Osteoblast (primary cell): ENCODE measurements at regions not wholly inside any gene's neighbourhood (a gene's known extent, or its start where the extent isn't known, plus 50 kb on each side); places are given as distances from the start of the nearest gene placed in this dataset.
A peak's percentile ranks its signal among the peaks of the same experiment; 100 is the strongest.
"Not testable (repeated sequence)": the region's sequence is repeated elsewhere in the genome, so short reads cannot be mapped to it uniquely, and the experiment has no call there.

ENCODE experiments used
- DNase-seq: peaks from one replicate; pipeline ENCODE4 v3.0.0; 2011; ENCODE audit warnings: low spot score, mixed read lengths; ENCODE audit not compliant: insufficient read length; ENCODE audit errors: missing footprints
- H2AFZ ChIP-seq: 2 replicates; pipeline ENCODE4 v1.6.0; 2011; ENCODE audit warnings: mild to moderate bottlenecking, low read length
- H3K27ac ChIP-seq: 2 replicates; pipeline ENCODE4 v1.5.1; 2011; ENCODE audit warnings: mild to moderate bottlenecking, low read depth, low read length, moderate library complexity
- H3K27me3 ChIP-seq: 2 replicates; pipeline ENCODE4 v1.6.0; 2012; ENCODE audit warnings: mild to moderate bottlenecking, control low read depth, inconsistent platforms, low read length, moderate library complexity; ENCODE audit not compliant: insufficient read depth
- H3K36me3 ChIP-seq: 2 replicates; pipeline ENCODE4 v1.5.1; 2011; ENCODE audit warnings: mild to moderate bottlenecking, low read length, control low read depth, moderate library complexity; ENCODE audit not compliant: insufficient read depth
- H3K4me1 ChIP-seq: 2 replicates; pipeline ENCODE4 v1.5.1; 2011; ENCODE audit warnings: mild to moderate bottlenecking, low read length, control low read depth, moderate library complexity; ENCODE audit not compliant: insufficient read depth
- H3K4me2 ChIP-seq: 2 replicates; pipeline ENCODE4 v1.6.0; 2011; ENCODE audit warnings: mild to moderate bottlenecking, low read length; ENCODE audit not compliant: insufficient read depth
- H3K4me3 ChIP-seq: fragments of 200-600 bp; sonication (generic); 3 replicates; pipeline ENCODE4 v1.5.1; 2012; ENCODE audit warnings: mild to moderate bottlenecking, low read length, inconsistent platforms; ENCODE audit not compliant: insufficient read depth
- H3K79me2 ChIP-seq: 2 replicates; pipeline ENCODE4 v1.6.0; 2012; ENCODE audit warnings: mild to moderate bottlenecking, low read length, control low read depth, inconsistent platforms; ENCODE audit not compliant: insufficient read depth
- H3K9me3 ChIP-seq: 2 replicates; pipeline ENCODE4 v1.5.1; 2011; ENCODE audit warnings: low read depth, low read length, control low read depth
- H4K20me1 ChIP-seq: 2 replicates; pipeline ENCODE4 v1.6.0; 2012; ENCODE audit warnings: mild to moderate bottlenecking, low read length, control low read depth; ENCODE audit not compliant: insufficient read depth
- CTCF ChIP-seq: IDR thresholded peaks from 2 replicates; pipeline ENCODE4 v1.5.1; 2011; ENCODE audit warnings: mild to moderate bottlenecking, low read depth, low read length, moderate library complexity; ENCODE audit errors: extremely low read depth

DNA sequence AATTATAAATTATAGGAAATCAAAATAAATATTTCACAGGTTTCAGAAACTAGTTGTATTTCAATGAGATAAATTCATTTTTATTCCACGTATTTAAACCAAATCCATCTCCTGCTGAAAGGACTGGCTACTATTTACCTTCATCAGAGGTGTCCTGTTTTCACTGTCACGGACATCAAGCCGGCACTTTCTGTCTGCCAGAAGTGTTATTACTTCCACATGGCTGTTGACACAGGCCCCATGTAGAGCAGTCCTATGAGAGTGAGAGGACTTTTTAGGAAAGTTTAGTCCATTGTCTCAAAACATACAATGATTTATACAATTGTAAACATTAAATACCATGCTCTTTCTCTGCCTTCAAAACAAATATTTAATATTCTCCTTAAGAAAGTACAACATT lies 100.4 kb upstream of the ACBD5 start:
- no peak for DNase-seq
- no peaks in the 10 kb centered on the region for H3K4me1 ChIP-seq

DNA sequence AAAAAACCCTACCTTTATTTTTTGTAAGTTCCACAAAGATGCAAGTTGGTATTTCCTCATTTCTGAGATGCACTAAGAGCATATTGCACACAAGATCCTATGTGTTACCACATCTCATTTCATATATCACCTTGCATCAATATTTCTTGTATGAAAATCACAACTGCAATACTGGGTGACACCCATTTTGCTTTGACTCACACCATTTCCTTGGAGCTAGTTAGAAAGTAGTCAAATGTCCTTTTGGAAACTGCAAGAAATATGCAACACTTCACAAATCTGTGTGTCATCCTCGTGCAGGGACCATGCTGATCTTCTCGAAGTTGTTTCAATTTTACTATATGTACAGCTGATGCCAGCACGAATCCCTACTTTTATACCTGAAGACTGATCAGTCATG lies 94.6 kb upstream of the ACBD5 start:
- not testable (repeated sequence) for H3K4me2 ChIP-seq, H3K4me3 ChIP-seq, H3K36me3 ChIP-seq

More for the DNA sequence above, 100.4 kb upstream of the ACBD5 start:
- Histone ChIP-seq H4K20me1 (no peaks in the 10 kb centered on the region), H3K79me2 (no peaks in the 10 kb centered on the region), H3K9me3 (no peaks in the 10 kb centered on the region), H2AFZ (no peak overlapping the region), H3K4me3 (no peak overlapping the region), H3K27me3 (no peaks in the 10 kb centered on the region), H3K27ac (no peak overlapping the region), H3K4me2 (no peak overlapping the region), H3K36me3 (no peaks in the 10 kb centered on the region)
- no peak for TF ChIP-seq CTCF

GRCh38 chr10:27330074-27330473 lies 89.5 kb upstream of the ACBD5 start:
- no peaks in the 10 kb centered on the region for H4K20me1 ChIP-seq
- H3K27ac ChIP-seq: no peak overlapping the region
- peaks cover 4% of the 10 kb centered on the region for H3K27me3 ChIP-seq
- H3K36me3 ChIP-seq: no peaks in the 10 kb centered on the region
- H2AFZ ChIP-seq: no peak overlapping the region
- H3K4me1 ChIP-seq: no peaks in the 10 kb centered on the region
- DNase-seq: no peak
- no peak overlapping the region for H3K4me2 ChIP-seq
- H3K9me3 ChIP-seq: no peaks in the 10 kb centered on the region
- H3K79me2 ChIP-seq: no peaks in the 10 kb centered on the region
- no peak for TF ChIP-seq CTCF
- no peak overlapping the region for H3K4me3 ChIP-seq

More for the DNA sequence above, 94.6 kb upstream of the ACBD5 start:
- not testable (repeated sequence) for DNase-seq, H3K79me2 ChIP-seq, H2AFZ ChIP-seq, H4K20me1 ChIP-seq, H3K4me1 ChIP-seq, H3K27ac ChIP-seq, H3K9me3 ChIP-seq, H3K27me3 ChIP-seq

DNA sequence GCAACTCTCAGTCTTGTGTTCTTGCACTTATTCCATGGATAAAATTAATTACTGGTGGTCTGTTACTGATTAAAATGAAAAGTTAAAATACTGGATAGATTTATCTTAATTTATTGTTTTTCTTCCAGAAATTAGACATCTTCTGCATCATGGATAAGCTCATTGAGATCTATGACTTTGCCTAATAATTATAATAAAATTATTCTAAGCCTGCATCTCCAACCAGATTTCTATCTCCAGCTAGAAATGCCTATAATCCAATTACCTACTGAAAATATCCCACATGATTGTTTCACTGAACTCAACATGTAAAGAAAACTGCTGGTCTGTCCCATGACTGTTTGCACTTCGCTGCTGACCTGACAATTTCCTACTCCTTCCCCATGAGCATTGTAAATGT lies 88.3 kb upstream of the ACBD5 start:
- TF ChIP-seq CTCF: no peak
- no peak overlapping the region for H3K27ac ChIP-seq
- peak; percentile 11 for DNase-seq

GRCh38 chr10:27326748-27327147 lies 86.2 kb upstream of the ACBD5 start:
- not testable (repeated sequence) for DNase-seq, H3K27ac ChIP-seq, H3K4me2 ChIP-seq, H2AFZ ChIP-seq, H3K4me3 ChIP-seq, H4K20me1 ChIP-seq, H3K79me2 ChIP-seq, H3K9me3 ChIP-seq, H3K36me3 ChIP-seq, H3K4me1 ChIP-seq, H3K27me3 ChIP-seq

More for the DNA sequence above, 88.3 kb upstream of the ACBD5 start:
- H3K36me3 ChIP-seq: no peaks in the 10 kb centered on the region
- no peak overlapping the region for H2AFZ ChIP-seq
- H4K20me1 ChIP-seq: no peaks in the 10 kb centered on the region
- peaks cover 4% of the 10 kb centered on the region for H3K27me3 ChIP-seq
- no peak overlapping the region for H3K4me2 ChIP-seq
- no peaks in the 10 kb centered on the region for H3K4me1 ChIP-seq
- H3K79me2 ChIP-seq: no peaks in the 10 kb centered on the region
- no peak overlapping the region for H3K4me3 ChIP-seq
- H3K9me3 ChIP-seq: no peaks in the 10 kb centered on the region
